ENCODE measurements at regions not wholly inside any gene's neighbourhood (a gene's known extent, or its start where the extent isn't known, plus 50 kb on each side); places are given as distances from the start of the nearest gene placed in this dataset.

DNA sequence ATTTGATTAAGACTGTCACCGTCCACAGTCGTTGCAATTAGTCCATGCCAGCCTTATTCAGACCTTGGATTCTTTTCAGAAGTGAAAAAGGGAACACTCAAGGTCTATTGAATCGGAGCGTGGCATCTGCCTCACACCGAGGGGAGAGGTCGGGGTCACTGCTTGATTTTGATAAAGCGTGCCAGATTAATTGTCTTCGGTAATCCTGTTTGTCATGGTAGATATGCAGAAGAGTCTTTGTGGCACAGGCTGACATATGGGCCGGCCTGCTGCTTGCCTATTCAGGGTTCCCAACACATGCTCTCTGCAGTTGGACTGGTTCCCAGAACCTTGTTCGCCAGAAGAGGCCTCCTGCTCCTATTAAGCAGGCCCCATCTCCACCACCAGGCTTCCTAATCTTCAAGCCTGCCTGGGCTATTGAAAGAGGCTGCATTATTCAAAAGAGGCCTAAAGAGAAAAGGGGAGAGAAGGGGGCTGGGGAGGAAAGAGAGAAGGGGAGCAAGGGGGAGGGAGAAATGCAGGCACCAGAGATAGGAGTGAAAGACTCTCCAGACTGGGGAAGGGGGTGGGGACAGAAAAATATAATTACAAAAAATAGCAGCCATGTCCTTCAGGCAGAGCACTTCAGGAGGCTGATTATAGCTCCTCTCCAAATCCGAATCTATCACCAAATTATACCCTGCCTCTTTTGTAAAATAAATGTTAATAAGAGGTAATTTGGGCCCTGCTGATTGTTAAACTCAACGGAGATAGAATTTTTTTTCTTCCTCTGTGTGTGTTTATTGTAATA, 611.3 kb downstream of the HDGFL1 start:
- H3K9me3 Mint-ChIP-seq = peaks cover 4 to 12% (median 6%) of the 10 kb centered on the region in 3 donors
- no peak overlapping the region for H3K4me3 Mint-ChIP-seq
- H3K4me1 Mint-ChIP-seq = no peaks in the 10 kb centered on the region
- H3K36me3 Mint-ChIP-seq = no peaks in the 10 kb centered on the region
- H3K27ac Mint-ChIP-seq = no peak overlapping the region
- no peaks in the 10 kb centered on the region for H3K27me3 Mint-ChIP-seq

DNA sequence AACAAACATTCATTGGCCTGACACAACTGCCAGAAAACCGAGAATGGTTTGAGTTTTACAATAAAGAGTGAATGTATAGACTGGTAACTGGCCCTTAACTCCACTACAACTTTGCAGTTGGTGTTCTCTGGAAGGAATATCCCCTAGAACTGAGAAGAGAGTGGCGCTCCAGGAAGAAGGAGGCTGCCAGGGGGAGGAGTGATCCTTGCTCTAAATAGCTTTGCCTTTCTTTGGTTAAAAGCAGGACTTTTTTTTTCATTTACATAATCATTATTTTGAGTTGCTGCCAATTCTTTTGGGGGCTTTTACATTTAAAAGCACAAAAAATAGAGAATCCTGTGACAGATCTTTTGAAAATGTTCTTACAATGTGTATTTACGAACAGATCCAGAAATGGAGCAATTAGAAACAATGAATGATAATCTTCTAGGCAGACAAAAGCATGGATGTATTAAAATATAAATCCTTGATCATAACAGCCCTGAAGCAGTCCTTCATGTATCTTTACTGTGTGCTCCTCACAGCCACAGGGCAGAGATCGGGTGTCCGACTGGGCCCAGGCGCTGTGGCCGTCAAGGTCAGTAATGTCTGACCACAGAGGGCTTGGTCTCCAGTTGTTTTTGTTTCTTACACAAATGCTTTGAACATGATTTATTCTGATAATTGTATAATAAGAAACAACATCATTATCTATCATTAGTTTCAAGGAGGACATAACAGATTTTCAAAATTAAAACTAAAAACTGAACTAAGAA, 612.2 kb downstream of the HDGFL1 start:
- Mint-ChIP-seq H3K27ac (no peak overlapping the region), H3K36me3 (no peaks in the 10 kb centered on the region), H3K27me3 (no peaks in the 10 kb centered on the region), H3K4me1 (no peaks in the 10 kb centered on the region), H3K4me3 (no peak overlapping the region), H3K9me3 (peaks cover 4 to 12% (median 6%) of the 10 kb centered on the region in 3 donors)

DNA sequence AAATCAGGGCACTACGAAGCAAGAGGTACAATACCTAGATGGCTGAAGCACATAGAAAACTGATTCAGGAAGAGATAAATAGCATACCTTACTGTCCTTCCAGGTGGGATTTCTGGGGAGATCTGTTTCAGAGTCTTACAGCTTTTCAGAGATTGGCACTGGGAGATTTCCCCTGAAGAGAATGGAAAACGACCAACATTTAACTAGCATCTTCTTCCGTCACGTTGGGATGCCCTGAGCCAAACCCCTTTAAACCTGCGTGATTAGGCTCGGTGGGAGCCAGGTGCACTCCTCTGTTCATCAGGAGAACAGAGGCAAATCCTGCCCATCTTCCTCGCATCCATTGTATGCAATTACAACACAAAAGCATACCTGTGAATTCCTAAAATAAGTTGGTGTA, 614.5 kb downstream of the HDGFL1 start:
- Mint-ChIP-seq H3K27ac (no peak overlapping the region), H3K27me3 (no peaks in the 10 kb centered on the region), H3K4me1 (no peaks in the 10 kb centered on the region), H3K9me3 (peaks cover 0 to 7% (median 3%) of the 10 kb centered on the region in 3 donors), H3K4me3 (no peak overlapping the region), H3K36me3 (no peaks in the 10 kb centered on the region)

DNA sequence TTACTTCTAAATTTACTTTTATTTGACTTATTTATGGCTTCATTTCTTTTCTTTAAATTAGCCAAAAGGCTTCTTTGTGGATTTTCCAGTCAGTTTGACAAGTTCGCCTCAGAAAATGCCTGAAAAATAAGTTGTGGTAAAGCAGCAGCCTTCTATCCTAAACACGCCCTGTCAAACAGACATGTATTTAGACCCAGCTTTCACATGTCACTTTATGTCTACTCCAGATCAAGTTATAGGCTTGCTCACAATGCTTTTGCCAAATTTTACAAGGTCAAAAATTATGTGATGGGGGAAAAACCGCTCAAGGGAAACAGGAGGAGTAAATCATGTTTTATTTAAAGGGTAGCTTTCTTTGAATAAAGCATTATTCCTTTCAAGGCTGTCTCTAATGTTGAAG, 615.0 kb downstream of the HDGFL1 start:
- Mint-ChIP-seq H3K27ac (no peak overlapping the region), H3K36me3 (no peaks in the 10 kb centered on the region), H3K27me3 (no peaks in the 10 kb centered on the region), H3K4me1 (no peaks in the 10 kb centered on the region), H3K9me3 (peaks cover 0 to 7% (median 3%) of the 10 kb centered on the region in 3 donors), H3K4me3 (no peak overlapping the region)

DNA sequence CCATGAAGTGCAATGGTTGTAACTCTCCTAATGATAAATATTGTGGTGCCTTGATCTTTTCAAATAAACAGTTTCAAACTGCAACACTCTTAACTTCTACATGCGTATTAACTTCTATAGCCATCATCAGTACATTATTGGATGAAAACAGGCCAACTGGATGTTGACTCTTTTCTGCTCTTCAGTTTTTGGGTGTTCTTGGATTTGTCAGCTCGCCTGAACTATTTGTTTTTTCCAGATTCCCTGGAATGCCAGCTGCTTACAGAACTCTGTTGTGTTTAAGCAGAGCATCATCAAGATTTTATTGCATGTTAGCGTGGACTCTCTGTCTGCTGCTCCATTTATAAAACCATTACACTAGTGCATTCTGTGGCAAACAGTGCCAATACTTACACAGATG, 626.1 kb downstream of the HDGFL1 start:
- Mint-ChIP-seq H3K36me3 (no peaks in the 10 kb centered on the region), H3K4me3 (no peak overlapping the region), H3K27ac (no peak overlapping the region), H3K4me1 (no peaks in the 10 kb centered on the region), H3K9me3 (peaks cover 2 to 4% (median 4%) of the 10 kb centered on the region in 3 donors), H3K27me3 (no peaks in the 10 kb centered on the region)

DNA sequence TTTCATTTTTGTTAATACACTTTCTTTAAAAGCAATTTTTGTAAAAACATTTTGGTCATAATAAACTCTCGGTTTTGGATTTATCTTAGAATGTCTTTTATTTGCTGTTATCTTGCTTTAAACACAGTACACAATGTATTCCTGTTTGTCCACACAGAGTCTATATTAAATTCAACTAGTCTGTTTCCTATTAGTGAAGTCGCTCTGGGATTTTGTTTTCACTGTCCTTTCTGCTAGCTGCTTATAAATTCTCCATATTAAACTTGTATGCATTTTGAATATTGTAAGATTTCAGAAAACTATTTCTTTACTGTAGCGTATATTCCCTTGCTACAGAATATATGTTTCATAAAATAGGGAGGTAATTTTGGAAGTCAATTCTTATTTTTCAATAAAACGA, 630.2 kb downstream of the HDGFL1 start:
- Mint-ChIP-seq H3K4me1 (no peaks in the 10 kb centered on the region), H3K4me3 (no peak overlapping the region), H3K27ac (no peak overlapping the region), H3K36me3 (no peaks in the 10 kb centered on the region), H3K9me3 (peaks cover 0 to 5% (median 2%) of the 10 kb centered on the region in 3 donors), H3K27me3 (no peaks in the 10 kb centered on the region)

DNA sequence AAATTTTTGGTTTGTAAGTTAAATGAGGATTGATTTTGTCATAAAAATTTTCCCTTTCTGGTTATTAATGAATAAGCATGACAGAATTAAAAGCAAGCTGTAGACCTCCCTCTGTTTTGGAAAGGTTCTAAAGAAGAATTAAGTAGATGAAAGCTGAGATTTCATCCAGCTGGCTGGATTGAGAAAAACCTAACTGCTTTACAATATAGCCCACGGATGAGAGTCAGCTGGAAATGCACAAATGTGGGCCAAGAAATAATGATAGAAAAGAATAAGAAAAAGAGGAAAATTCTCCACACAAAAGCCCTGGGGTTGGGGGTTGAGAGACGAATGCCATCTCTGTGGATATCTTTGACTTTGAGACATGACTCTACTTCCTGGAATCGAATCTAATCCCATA, 631.6 kb downstream of the HDGFL1 start:
- H3K9me3 Mint-ChIP-seq = peaks cover 0 to 2% (median under 1%) of the 10 kb centered on the region in 3 donors
- H3K36me3 Mint-ChIP-seq = no peaks in the 10 kb centered on the region
- H3K27me3 Mint-ChIP-seq = no peaks in the 10 kb centered on the region
- no peak overlapping the region for H3K27ac Mint-ChIP-seq
- no peak overlapping the region for H3K4me3 Mint-ChIP-seq
- H3K4me1 Mint-ChIP-seq = no peaks in the 10 kb centered on the region

DNA sequence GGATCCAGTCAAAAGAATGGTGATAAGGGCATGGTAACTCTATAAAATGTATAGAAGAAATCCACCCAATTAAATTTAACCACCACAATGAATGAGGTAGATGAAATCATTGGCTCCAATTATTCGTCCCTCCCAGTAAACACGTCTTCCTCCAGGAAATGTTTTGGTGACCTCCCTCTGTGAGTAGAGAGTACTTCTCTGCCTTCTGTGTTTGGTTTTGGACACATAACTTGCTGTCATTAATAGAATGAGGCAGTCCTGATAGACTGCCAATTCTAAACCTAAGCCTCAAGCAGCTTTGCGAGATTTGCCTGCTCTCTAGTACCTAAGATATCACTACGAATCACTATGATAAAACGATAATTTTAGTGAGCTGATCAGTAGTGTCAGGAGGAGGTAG, 632.8 kb downstream of the HDGFL1 start:
- Mint-ChIP-seq H3K4me1 (no peaks in the 10 kb centered on the region), H3K27me3 (no peaks in the 10 kb centered on the region), H3K36me3 (no peaks in the 10 kb centered on the region), H3K9me3 (peaks cover 0 to 4% (median 3%) of the 10 kb centered on the region in 3 donors), H3K4me3 (no peak overlapping the region), H3K27ac (no peak overlapping the region)

DNA sequence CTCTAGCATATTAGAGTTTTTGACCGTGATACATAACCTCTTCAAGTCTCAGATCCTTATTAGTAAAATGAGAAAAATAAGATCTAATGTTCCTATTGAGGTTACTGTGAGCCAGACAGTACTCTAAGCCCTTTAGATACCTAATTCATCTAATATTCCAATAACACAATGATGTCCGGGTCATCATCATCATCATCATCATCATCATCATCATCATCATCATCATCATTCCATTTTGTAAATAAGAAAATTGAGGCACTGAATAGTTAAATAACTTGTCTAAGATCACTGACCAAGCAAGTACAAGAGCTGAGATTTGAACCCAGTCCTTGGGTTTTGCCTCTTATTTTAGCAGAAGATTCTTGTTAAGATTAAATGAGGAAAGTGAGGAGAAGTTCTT, 643.0 kb downstream of the HDGFL1 start:
- Mint-ChIP-seq H3K4me1 (no peaks in the 10 kb centered on the region), H3K4me3 (no peak overlapping the region), H3K9me3 (peaks cover 4 to 33% (median 10%) of the 10 kb centered on the region in 3 donors), H3K27me3 (no peaks in the 10 kb centered on the region), H3K27ac (no peak overlapping the region), H3K36me3 (no peaks in the 10 kb centered on the region)

DNA sequence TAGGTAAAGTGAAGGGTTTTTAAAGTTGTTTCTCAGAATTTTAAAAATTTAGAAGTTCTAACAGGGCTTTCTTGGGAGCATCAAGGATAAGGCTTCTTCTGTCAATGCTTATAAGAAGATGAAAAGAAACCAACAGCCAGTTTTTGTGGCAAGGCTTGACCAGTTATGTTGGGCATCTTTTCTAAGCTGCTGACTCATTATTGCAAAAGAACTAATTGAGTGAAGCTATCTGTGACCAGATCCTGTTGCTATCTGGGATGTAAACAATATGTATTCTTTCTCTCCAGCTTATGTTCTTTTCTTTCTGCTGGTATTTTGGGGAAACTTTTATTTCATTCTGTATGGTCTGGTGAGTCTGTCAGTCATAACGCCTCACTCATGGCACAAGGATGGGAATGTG, 643.8 kb downstream of the HDGFL1 start:
- Mint-ChIP-seq H3K9me3 (peaks cover 4 to 26% (median 8%) of the 10 kb centered on the region in 3 donors), H3K4me3 (no peak overlapping the region), H3K36me3 (no peaks in the 10 kb centered on the region), H3K27ac (no peak overlapping the region), H3K4me1 (no peaks in the 10 kb centered on the region), H3K27me3 (no peaks in the 10 kb centered on the region)

DNA sequence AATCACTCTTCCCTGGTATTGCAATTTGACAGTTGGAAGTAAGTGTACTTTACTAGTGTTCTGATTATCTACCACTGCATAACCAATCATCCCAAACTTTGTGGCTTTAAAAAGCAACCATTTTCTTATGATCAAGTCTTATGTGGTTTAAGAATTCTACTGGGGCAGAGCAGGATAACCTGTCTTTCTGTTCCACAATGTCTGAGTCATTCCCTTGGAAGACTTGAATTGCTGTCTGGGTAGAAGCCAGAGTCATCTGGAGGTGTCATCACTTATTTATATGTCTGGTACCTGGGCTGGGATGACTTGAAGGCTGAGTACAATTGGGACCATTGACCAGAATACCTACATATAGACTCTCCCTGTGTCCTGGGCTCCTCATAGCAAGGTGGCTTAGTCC, 644.3 kb downstream of the HDGFL1 start:
- Mint-ChIP-seq H3K27me3 (no peaks in the 10 kb centered on the region), H3K36me3 (no peaks in the 10 kb centered on the region), H3K9me3 (peaks cover 4 to 22% (median 6%) of the 10 kb centered on the region in 3 donors), H3K4me3 (no peak overlapping the region), H3K27ac (no peak overlapping the region), H3K4me1 (no peaks in the 10 kb centered on the region)

DNA sequence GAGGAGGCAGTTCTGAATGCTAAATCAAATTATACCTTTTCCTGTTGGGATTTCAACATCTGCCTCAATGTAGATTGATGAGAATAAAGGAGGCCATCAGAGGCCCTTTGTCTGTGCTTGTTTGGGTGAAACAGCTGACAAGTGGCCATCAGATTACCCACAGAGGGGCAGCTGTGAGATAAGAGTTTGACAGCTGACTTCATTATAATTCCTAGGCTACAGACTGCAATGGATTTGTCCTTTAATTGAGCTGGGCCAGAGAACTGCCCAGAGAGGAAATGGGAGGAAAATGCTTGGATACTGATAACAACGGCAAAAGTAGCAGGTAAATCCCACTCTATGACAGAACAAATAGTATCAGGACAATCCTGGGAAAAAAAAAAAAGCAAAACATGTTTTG, 649.4 kb downstream of the HDGFL1 start:
- H3K4me3 Mint-ChIP-seq = no peak overlapping the region
- no peaks in the 10 kb centered on the region for H3K36me3 Mint-ChIP-seq
- H3K9me3 Mint-ChIP-seq = peaks cover 2 to 25% (median 4%) of the 10 kb centered on the region in 3 donors
- no peaks in the 10 kb centered on the region for H3K27me3 Mint-ChIP-seq
- H3K4me1 Mint-ChIP-seq = no peaks in the 10 kb centered on the region
- H3K27ac Mint-ChIP-seq = no peak overlapping the region

DNA sequence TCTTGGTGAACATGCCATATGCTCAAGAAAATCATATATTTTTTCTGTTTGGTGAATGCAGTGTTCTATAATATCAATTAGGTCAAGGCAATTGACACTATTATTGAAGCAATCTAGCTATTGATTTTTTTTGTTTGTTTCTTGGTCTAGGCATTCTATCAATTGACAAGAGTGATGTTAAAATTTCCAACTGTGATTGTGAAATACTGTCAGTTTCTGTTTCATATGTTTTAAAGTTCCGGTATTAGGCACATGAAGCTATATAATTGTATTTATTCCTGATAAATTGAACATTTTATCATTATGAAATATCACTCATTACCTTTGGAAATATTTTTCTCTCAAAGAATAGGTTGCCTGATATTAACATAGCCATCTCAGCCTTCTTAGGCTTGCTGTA, 653.4 kb downstream of the HDGFL1 start:
- H3K4me3 Mint-ChIP-seq = no peak overlapping the region
- H3K27ac Mint-ChIP-seq = no peak overlapping the region
- peaks cover 2% of the 10 kb centered on the region for H3K36me3 Mint-ChIP-seq
- peaks cover 7 to 23% (median 8%) of the 10 kb centered on the region in 3 donors for H3K9me3 Mint-ChIP-seq
- H3K27me3 Mint-ChIP-seq = no peaks in the 10 kb centered on the region
- H3K4me1 Mint-ChIP-seq = no peaks in the 10 kb centered on the region

DNA sequence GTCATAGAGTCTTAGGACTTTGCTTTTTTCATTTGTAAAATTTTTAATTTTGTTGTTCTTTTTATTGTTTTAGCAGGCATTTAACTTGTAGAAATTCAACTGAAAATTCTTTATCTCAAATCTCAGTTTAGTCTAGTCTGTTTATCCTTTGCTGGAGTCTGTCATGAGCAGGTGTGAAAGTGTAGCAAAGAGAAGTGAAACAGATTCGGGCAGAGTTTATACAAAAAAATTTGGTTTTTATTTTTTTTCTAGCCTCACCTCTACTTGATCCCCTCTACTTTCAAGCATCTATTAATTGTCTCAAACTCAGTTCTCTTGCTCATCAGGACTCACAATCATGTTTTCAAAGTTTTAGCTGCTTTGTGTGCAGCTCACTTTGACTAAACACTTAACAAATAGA, 655.2 kb downstream of the HDGFL1 start:
- H3K27ac Mint-ChIP-seq = no peak overlapping the region
- peak overlapping the region in 1 of 4 donors; percentile 44 for H3K4me3 Mint-ChIP-seq
- H3K36me3 Mint-ChIP-seq = peaks cover 2% of the 10 kb centered on the region
- H3K9me3 Mint-ChIP-seq = peaks cover 9 to 23% (median 9%) of the 10 kb centered on the region in 3 donors
- no peaks in the 10 kb centered on the region for H3K4me1 Mint-ChIP-seq
- no peaks in the 10 kb centered on the region for H3K27me3 Mint-ChIP-seq

DNA sequence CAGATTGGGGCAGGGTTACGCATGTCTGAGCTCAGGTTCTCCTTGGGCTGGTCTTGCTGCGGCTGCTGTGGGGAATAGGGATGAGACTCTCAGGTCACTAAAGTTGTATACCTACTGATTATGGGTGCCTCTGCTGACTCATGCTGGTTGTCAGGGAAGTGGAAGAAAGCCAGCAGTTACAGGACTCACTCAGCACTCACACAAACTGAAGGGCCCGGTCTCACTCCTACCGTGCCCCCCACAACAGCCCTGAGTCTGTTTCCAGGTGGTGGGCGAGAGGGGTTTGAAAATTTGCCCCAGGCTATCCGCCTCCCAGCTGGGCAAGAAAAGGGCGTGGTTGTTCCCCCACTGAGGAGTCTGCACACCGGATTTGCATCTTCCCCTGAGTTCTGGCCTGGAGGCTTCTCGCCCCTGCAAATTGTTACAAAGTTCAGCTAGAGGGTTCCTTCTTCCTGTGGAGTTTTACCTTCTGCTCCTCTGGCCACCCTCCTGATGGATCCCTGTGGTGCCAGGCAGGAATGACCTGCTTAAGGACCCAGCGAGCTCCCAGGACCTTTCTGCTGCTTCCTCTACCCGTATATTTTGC, 659.2 kb downstream of the HDGFL1 start:
- Mint-ChIP-seq H3K27me3 (no peaks in the 10 kb centered on the region), H3K9me3 (peaks cover 9 to 15% (median 10%) of the 10 kb centered on the region in 3 donors), H3K4me3 (no peak overlapping the region), H3K27ac (peak overlapping the region in 1 of 3 donors; percentile 27), H3K4me1 (no peaks in the 10 kb centered on the region), H3K36me3 (peaks cover 2% of the 10 kb centered on the region)
